GM23338 (cell line): ENCODE measurements at regions not wholly inside any gene's neighbourhood (a gene's known extent, or its start where the extent isn't known, plus 50 kb on each side); places are given as distances from the start of the nearest gene placed in this dataset.

Experiments
- EZH2 ChIP-seq: fragments of 200-600 bp; sonication (generic); IDR thresholded peaks from one replicate; pipeline ENCODE4 v1.8.0; 2017; ENCODE audit warnings: antibody characterized with exemption, mild to moderate bottlenecking, low read depth; ENCODE audit not compliant: unreplicated experiment
- POLR2AphosphoS5 ChIP-seq: IDR thresholded peaks from 2 replicates; pipeline ENCODE4 v1.6.1; 2016; ENCODE audit warnings: antibody characterized with exemption, low read depth
- TF ChIP-seq, protein P1 (sequence below), 2 experiments: fragments of 200-600 bp in 1 of 2; sonication (generic) in 1 of 2; conservative IDR thresholded peaks; 2 replicates each; pipeline versions ENCODE4 v1.5.1 to v1.6.1; 2016 to 2017; ENCODE audit warnings: antibody characterized with exemption in 2 of 2, low read depth in 2 of 2, mild to moderate bottlenecking in 2 of 2, moderate library complexity in 1 of 2
- TF ChIP-seq, protein P2 (sequence below): IDR thresholded peaks from one replicate; pipeline ENCODE4 v1.6.1; 2018; ENCODE audit warnings: antibody characterized with exemption; ENCODE audit not compliant: unreplicated experiment

DNA sequence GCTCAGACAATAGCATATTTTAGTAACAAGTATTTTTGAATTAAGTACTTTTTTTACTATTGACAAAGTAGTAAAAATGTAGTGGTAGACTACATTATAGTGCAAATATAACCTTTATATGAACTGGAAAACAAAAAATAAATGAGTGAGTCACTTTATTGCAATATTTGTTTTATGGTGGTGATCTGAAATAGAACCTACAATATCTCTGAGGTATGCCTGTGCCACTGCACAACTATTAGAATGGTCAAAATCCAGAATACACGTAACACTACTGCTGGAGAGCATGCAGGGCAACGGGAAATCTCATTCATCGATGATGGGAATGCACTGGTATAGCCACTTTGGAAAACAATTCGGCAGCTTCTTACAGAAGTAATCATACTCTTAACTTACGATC, 349.0 kb upstream of the NCAM2 start:
- no peak for TF ChIP-seq EZH2
- TF ChIP-seq, protein P1, sequence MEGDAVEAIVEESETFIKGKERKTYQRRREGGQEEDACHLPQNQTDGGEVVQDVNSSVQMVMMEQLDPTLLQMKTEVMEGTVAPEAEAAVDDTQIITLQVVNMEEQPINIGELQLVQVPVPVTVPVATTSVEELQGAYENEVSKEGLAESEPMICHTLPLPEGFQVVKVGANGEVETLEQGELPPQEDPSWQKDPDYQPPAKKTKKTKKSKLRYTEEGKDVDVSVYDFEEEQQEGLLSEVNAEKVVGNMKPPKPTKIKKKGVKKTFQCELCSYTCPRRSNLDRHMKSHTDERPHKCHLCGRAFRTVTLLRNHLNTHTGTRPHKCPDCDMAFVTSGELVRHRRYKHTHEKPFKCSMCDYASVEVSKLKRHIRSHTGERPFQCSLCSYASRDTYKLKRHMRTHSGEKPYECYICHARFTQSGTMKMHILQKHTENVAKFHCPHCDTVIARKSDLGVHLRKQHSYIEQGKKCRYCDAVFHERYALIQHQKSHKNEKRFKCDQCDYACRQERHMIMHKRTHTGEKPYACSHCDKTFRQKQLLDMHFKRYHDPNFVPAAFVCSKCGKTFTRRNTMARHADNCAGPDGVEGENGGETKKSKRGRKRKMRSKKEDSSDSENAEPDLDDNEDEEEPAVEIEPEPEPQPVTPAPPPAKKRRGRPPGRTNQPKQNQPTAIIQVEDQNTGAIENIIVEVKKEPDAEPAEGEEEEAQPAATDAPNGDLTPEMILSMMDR (conservative IDR thresholded peaks at IDR 0.05; ENCODE audit: low read depth in 2 of 2), result no peak
- TF ChIP-seq, protein P2, sequence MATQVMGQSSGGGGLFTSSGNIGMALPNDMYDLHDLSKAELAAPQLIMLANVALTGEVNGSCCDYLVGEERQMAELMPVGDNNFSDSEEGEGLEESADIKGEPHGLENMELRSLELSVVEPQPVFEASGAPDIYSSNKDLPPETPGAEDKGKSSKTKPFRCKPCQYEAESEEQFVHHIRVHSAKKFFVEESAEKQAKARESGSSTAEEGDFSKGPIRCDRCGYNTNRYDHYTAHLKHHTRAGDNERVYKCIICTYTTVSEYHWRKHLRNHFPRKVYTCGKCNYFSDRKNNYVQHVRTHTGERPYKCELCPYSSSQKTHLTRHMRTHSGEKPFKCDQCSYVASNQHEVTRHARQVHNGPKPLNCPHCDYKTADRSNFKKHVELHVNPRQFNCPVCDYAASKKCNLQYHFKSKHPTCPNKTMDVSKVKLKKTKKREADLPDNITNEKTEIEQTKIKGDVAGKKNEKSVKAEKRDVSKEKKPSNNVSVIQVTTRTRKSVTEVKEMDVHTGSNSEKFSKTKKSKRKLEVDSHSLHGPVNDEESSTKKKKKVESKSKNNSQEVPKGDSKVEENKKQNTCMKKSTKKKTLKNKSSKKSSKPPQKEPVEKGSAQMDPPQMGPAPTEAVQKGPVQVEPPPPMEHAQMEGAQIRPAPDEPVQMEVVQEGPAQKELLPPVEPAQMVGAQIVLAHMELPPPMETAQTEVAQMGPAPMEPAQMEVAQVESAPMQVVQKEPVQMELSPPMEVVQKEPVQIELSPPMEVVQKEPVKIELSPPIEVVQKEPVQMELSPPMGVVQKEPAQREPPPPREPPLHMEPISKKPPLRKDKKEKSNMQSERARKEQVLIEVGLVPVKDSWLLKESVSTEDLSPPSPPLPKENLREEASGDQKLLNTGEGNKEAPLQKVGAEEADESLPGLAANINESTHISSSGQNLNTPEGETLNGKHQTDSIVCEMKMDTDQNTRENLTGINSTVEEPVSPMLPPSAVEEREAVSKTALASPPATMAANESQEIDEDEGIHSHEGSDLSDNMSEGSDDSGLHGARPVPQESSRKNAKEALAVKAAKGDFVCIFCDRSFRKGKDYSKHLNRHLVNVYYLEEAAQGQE, result no peak
- no peak for TF ChIP-seq POLR2AphosphoS5
